HL-60 (cell line): ENCODE measurements at regions not wholly inside any gene's neighbourhood (a gene's known extent, or its start where the extent isn't known, plus 50 kb on each side); places are given as distances from the start of the nearest gene placed in this dataset.

Experiments
- DNase-seq, 2 experiments: peaks; one replicate each; pipeline ENCODE4 v3.0.0-alpha.2; 2010 to 2020; ENCODE audit warnings: low read depth in 1 of 2, low spot score in 1 of 2
- H3K27ac ChIP-seq: fragments of 250-450 bp; sonication (Bioruptor Pico); replicated peaks from 2 replicates; pipeline ENCODE4 v1.5.1; 2020; ENCODE audit warnings: mild to moderate bottlenecking, moderate library complexity
- H3K27me3 ChIP-seq: fragments of 250-450 bp; sonication (Bioruptor Pico); 2 replicates; pipeline ENCODE4 v1.5.1; 2021; ENCODE audit warnings: mild to moderate bottlenecking, moderate library complexity; ENCODE audit not compliant: insufficient read depth, poor library complexity, severe bottlenecking
- H3K4me3 ChIP-seq: replicated peaks from 2 replicates; pipeline ENCODE4 v1.5.1; 2011; ENCODE audit warnings: mild to moderate bottlenecking, control low read depth, low read length; ENCODE audit not compliant: insufficient read depth
- GABPA ChIP-seq: IDR thresholded peaks from 2 replicates; pipeline ENCODE4 v1.6.1; 2012; ENCODE audit warnings: low read depth
- POLR2AphosphoS5 ChIP-seq: IDR thresholded peaks from 2 replicates; pipeline ENCODE4 v1.6.1; 2012; ENCODE audit warnings: low read depth
- REST ChIP-seq: IDR thresholded peaks from 2 replicates; pipeline ENCODE4 v1.6.1; 2012; ENCODE audit warnings: low read depth; ENCODE audit not compliant: insufficient replicate concordance
- SPI1 ChIP-seq: IDR thresholded peaks from 2 replicates; pipeline ENCODE4 v1.6.1; 2012; ENCODE audit warnings: low read depth, mild to moderate bottlenecking, borderline replicate concordance
- TF ChIP-seq, protein P1 (sequence below): IDR thresholded peaks from one replicate; pipeline ENCODE4 v1.5.1; 2011; ENCODE audit warnings: low read length, control low read depth, inconsistent platforms; ENCODE audit not compliant: insufficient read depth

DNA sequence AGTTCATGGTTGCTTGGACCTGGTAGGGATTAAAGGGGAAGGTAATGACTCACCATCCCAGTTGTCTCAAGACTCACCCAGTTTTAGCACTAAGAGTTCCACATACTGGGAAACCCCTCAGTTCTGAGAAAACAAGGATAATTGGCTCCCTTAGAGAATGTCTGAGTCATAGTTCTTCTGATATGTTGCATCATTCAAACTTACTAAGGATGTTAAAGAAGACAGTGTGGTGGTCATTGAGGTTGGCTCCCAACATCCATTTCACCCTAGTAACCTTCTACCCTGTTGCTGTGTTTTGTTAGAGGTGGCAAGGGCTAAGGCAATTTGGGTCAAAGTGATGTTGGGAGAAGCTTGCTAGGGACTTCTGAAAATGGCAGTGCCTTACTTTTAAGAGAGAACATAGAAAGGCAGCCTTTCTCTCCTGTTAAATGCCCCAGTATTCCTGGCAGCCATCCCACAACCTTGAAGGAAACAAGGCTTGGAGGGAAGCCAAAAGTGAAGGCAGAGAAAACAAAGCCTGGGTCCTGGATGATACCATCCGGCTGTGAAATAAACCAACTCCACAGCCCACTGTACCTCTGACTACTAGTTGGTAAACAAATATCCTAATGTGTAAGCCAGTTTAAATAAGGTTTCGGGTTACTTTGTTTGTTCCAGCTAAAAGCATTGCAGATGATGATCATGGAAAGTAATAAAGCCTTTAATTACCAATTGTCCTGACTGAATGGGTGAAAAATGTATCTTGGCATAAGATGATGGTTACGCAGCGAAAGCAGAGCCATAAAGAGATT is 80.4 kb upstream of the ADAMTSL1 start:
- Histone ChIP-seq H3K27ac (no peak overlapping the region), H3K4me3 (no peak overlapping the region), H3K27me3 (no peaks in the 10 kb centered on the region)
- TF ChIP-seq GABPA: no peak
- no peak for TF ChIP-seq REST
- TF ChIP-seq, protein P1, sequence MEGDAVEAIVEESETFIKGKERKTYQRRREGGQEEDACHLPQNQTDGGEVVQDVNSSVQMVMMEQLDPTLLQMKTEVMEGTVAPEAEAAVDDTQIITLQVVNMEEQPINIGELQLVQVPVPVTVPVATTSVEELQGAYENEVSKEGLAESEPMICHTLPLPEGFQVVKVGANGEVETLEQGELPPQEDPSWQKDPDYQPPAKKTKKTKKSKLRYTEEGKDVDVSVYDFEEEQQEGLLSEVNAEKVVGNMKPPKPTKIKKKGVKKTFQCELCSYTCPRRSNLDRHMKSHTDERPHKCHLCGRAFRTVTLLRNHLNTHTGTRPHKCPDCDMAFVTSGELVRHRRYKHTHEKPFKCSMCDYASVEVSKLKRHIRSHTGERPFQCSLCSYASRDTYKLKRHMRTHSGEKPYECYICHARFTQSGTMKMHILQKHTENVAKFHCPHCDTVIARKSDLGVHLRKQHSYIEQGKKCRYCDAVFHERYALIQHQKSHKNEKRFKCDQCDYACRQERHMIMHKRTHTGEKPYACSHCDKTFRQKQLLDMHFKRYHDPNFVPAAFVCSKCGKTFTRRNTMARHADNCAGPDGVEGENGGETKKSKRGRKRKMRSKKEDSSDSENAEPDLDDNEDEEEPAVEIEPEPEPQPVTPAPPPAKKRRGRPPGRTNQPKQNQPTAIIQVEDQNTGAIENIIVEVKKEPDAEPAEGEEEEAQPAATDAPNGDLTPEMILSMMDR: no peak
- no peak for TF ChIP-seq POLR2AphosphoS5
- no peak for TF ChIP-seq SPI1
- DNase-seq: no peak

DNA sequence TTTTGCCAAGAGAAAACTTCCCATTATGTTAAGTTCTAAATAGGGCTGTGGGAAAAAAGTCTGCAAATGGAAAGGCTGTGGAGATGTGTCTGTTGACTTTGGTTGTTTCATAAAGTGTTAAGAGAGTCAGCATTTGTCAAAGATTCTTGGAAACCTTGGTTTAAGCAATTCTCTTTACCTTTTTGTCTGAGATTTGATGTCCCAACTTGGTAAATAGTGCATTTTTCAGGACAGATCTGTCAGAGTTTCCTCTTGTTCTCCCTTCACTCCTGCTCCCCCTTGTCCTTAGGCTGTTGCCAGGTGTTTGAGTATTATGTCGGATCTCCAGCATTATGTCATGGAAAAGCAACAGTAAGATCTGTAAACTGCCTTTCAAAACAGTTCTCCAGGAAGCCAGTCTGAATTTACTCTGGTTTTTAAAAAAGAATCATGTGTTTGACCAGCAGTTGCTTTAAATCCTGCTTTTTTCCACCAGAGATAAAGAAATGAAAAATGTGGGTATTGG is 79.1 kb upstream of the ADAMTSL1 start:
- Histone ChIP-seq H3K4me3 (no peak overlapping the region), H3K27me3 (no peaks in the 10 kb centered on the region), H3K27ac (no peak overlapping the region)
- TF ChIP-seq GABPA (no peak), REST (no peak)
- DNase-seq: no peak

GRCh38 chr9:18396102-18396728 is 77.7 kb upstream of the ADAMTSL1 start:
- Histone ChIP-seq H3K27me3 (no peaks in the 10 kb centered on the region), H3K4me3 (no peak overlapping the region), H3K27ac (no peak overlapping the region)
- TF ChIP-seq, protein P1: no peak
- no peak for TF ChIP-seq GABPA
- no peak for DNase-seq

DNA sequence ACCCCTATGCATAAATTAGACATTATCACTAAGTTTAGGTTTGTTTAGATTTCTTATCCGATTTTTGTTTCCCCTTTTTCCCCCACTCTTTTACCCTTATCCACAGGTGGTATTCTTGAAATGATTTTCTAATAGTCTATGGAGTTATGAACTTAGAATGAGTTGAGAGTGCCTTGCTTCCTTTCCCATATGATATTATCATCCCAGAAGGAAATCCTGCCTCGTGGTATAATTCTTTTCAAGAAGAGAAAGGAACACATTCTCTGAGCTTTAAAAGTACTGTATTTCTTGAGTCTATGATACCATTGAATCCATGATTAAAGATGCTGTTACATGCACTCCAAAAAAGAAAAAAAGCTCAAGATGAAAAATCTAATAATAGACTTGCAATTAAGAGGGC is 76.9 kb upstream of the ADAMTSL1 start:
- Histone ChIP-seq H3K27me3 (no peaks in the 10 kb centered on the region), H3K4me3 (no peak overlapping the region), H3K27ac (no peak overlapping the region)
- TF ChIP-seq GABPA (no peak), REST (no peak), POLR2AphosphoS5 (no peak), SPI1 (no peak)
- TF ChIP-seq, protein P1: no peak
- DNase-seq: no peak
